ENCODE measurements at regions not wholly inside any gene's neighbourhood (a gene's known extent, or its start where the extent isn't known, plus 50 kb on each side); places are given as distances from the start of the nearest gene placed in this dataset.

DNA sequence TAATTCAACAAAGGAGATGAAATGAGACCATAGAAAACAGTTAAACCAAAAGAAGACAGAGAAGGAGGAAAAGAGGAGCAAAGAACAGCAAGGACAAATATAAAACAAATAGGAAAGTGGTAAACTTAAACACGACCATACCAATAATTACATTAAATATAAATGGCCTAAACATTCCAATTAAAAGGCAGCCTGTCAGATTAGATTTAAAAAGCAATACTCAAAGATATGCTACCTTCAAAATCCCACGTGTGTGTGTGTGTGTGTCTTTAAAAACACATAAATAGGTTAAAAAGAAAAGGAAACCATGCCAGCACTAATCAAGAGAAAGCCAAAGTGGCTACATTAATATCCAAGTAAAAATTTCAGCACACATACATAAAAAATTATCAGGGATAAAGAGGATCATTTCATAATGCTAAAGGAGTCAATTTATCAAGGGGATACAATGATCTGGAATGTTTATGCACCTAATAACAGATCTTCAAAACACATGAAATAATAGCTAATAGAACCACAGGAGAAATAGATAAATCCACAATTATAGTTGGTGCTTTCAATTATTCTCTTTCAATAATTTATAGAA, 355.7 kb upstream of the POU3F1 start:
- Histone ChIP-seq H3K27me3 (ENCODE audit: low read length) (no peaks in the 10 kb centered on the region), H2AFZ (ENCODE audit: low read depth, low read length, severe bottlenecking) (no peak overlapping the region), H3F3A (ENCODE audit: insufficient read depth) (no peaks in the 10 kb centered on the region), H4K20me1 (ENCODE audit: low read depth, low read length) (no peaks in the 10 kb centered on the region), H3K9me2 (replicated peaks; ENCODE audit: insufficient read depth, low read length) (no peaks in the 10 kb centered on the region), H3K4me2 (ENCODE audit: low read depth, low read length, poor library complexity, severe bottlenecking) (no peak overlapping the region), H3K36me3 (ENCODE audit: low read length) (no peaks in the 10 kb centered on the region), H3K4me3 (ENCODE audit: insufficient read depth, low read length, poor library complexity, severe bottlenecking) (no peak overlapping the region), H3K9me3 (ENCODE audit: insufficient read depth, low read length) (no peaks in the 10 kb centered on the region), H3K27ac (ENCODE audit: low read depth, low read length) (no peak overlapping the region), H3K79me2 (ENCODE audit: insufficient read depth, low read length) (no peaks in the 10 kb centered on the region), H3K9ac (ENCODE audit: low read length) (no peak overlapping the region)
- TF ChIP-seq EZH2phosphoT487 (conservative IDR thresholded peaks at IDR 0.05; ENCODE audit: low read length): no peak
- TF ChIP-seq, protein P1, sequence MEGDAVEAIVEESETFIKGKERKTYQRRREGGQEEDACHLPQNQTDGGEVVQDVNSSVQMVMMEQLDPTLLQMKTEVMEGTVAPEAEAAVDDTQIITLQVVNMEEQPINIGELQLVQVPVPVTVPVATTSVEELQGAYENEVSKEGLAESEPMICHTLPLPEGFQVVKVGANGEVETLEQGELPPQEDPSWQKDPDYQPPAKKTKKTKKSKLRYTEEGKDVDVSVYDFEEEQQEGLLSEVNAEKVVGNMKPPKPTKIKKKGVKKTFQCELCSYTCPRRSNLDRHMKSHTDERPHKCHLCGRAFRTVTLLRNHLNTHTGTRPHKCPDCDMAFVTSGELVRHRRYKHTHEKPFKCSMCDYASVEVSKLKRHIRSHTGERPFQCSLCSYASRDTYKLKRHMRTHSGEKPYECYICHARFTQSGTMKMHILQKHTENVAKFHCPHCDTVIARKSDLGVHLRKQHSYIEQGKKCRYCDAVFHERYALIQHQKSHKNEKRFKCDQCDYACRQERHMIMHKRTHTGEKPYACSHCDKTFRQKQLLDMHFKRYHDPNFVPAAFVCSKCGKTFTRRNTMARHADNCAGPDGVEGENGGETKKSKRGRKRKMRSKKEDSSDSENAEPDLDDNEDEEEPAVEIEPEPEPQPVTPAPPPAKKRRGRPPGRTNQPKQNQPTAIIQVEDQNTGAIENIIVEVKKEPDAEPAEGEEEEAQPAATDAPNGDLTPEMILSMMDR (IDR thresholded peaks at IDR 0.05; ENCODE audit: insufficient read depth, low read length, poor library complexity, severe bottlenecking): no peak

DNA sequence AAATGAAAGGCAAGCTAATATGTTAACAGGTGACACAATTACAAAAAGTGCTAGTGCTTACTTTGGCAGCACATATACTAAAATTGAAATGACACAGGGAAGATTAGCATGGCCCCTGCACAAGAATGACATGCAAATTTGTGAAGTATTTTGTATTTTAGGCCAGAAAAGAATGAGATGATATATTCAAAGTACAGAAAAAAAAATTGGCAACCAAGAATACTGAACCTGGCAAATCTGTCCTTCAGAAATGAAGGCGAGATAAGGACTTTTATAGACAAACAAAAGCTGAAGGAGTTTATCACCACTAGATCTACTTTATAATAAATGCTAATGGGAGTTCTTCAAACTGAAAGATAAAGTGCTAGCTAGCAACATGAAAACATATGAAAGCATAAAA, 350.0 kb upstream of the POU3F1 start:
- Histone ChIP-seq H3K4me2 (ENCODE audit: low read depth, low read length, poor library complexity, severe bottlenecking) (no peak overlapping the region), H3F3A (ENCODE audit: insufficient read depth) (no peaks in the 10 kb centered on the region), H3K27ac (ENCODE audit: low read depth, low read length) (no peak overlapping the region), H3K9me2 (replicated peaks; ENCODE audit: insufficient read depth, low read length) (no peaks in the 10 kb centered on the region), H3K36me3 (ENCODE audit: low read length) (no peaks in the 10 kb centered on the region), H3K79me2 (ENCODE audit: insufficient read depth, low read length) (no peaks in the 10 kb centered on the region), H3K4me3 (ENCODE audit: insufficient read depth, low read length, poor library complexity, severe bottlenecking) (no peak overlapping the region), H3K9me3 (ENCODE audit: insufficient read depth, low read length) (no peaks in the 10 kb centered on the region), H4K20me1 (ENCODE audit: low read depth, low read length) (no peaks in the 10 kb centered on the region), H2AFZ (ENCODE audit: low read depth, low read length, severe bottlenecking) (no peak overlapping the region), H3K27me3 (ENCODE audit: low read length) (no peaks in the 10 kb centered on the region), H3K9ac (ENCODE audit: low read length) (no peak overlapping the region)
- TF ChIP-seq, protein P1 (IDR thresholded peaks at IDR 0.05; ENCODE audit: insufficient read depth, low read length, poor library complexity, severe bottlenecking): no peak
- TF ChIP-seq EZH2phosphoT487 (conservative IDR thresholded peaks at IDR 0.05; ENCODE audit: low read length): no peak

DNA sequence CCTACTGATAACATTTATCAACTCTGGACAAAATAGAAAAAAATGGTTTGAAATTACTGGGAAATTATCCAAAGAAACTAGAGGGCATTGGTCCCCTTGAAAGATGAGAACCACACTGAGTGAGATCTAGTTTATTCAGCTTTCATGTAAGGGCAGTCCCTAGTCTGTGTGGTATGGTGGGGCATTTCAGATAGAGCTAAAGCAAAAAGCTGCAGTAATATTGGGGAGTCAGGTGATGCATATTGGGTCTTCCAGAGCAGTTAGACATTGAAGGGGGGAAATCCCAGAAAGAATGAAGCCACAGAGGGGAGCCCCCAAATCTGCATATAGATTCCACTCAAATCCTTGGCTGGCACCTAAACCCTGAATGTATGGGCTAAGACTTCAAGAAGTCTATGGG, 347.7 kb upstream of the POU3F1 start:
- Histone ChIP-seq H3K9ac (ENCODE audit: low read length) (no peak overlapping the region), H3K9me2 (replicated peaks; ENCODE audit: insufficient read depth, low read length) (no peaks in the 10 kb centered on the region), H3K27me3 (ENCODE audit: low read length) (no peaks in the 10 kb centered on the region), H3K36me3 (ENCODE audit: low read length) (no peaks in the 10 kb centered on the region), H3K9me3 (ENCODE audit: insufficient read depth, low read length) (no peaks in the 10 kb centered on the region), H4K20me1 (ENCODE audit: low read depth, low read length) (no peaks in the 10 kb centered on the region), H3K27ac (ENCODE audit: low read depth, low read length) (no peak overlapping the region), H2AFZ (ENCODE audit: low read depth, low read length, severe bottlenecking) (no peak overlapping the region), H3K4me2 (ENCODE audit: low read depth, low read length, poor library complexity, severe bottlenecking) (no peak overlapping the region), H3K4me3 (ENCODE audit: insufficient read depth, low read length, poor library complexity, severe bottlenecking) (no peak overlapping the region), H3F3A (ENCODE audit: insufficient read depth) (no peaks in the 10 kb centered on the region), H3K79me2 (ENCODE audit: insufficient read depth, low read length) (no peaks in the 10 kb centered on the region)
- TF ChIP-seq, protein P1 (IDR thresholded peaks at IDR 0.05; ENCODE audit: insufficient read depth, low read length, poor library complexity, severe bottlenecking): no peak
- no peak for TF ChIP-seq EZH2phosphoT487 (conservative IDR thresholded peaks at IDR 0.05; ENCODE audit: low read length)
